H1 (cell line): ENCODE measurements at regions not wholly inside any gene's neighbourhood (a gene's known extent, or its start where the extent isn't known, plus 50 kb on each side); places are given as distances from the start of the nearest gene placed in this dataset.

ENCODE experiments used
- ASH2L ChIP-seq: fragments of 200-600, 300-600 bp; sonication (generic); IDR thresholded peaks from one replicate; pipeline ENCODE4 v1.7.1; 2017; ENCODE audit warnings: low read length
- ATF2 ChIP-seq: IDR thresholded peaks from 2 replicates; pipeline ENCODE4 v1.6.1; 2012; ENCODE audit warnings: low read length, inconsistent platforms
- CEBPB ChIP-seq: IDR thresholded peaks from 2 replicates; pipeline ENCODE4 v1.6.1; 2012; ENCODE audit warnings: low read depth, low read length
- FOSL1 ChIP-seq: IDR thresholded peaks from 2 replicates; pipeline ENCODE4 v1.6.1; 2011; ENCODE audit warnings: mild to moderate bottlenecking, low read depth, low read length, moderate library complexity; ENCODE audit not compliant: insufficient read depth
- HDAC6 ChIP-seq: IDR thresholded peaks from one replicate; pipeline ENCODE4 v1.7.1; 2012; ENCODE audit warnings: low read depth, mild to moderate bottlenecking, inconsistent platforms, low read length, moderate library complexity
- JUN ChIP-seq: IDR thresholded peaks from 2 replicates; pipeline ENCODE4 v1.6.1; 2011; ENCODE audit warnings: low read depth, mild to moderate bottlenecking, improper control_type of control experiment, low read length
- POLR2A ChIP-seq, 2 experiments: IDR thresholded peaks; 1 replicate in 1 of 2; 2 replicates in 1 of 2; pipeline ENCODE4 v1.6.1; 2011; ENCODE audit warnings: low read depth in 2 of 2, low read length in 2 of 2, mild to moderate bottlenecking in 2 of 2; ENCODE audit errors: control extremely low read depth in 1 of 2
- POLR2AphosphoS5 ChIP-seq: IDR thresholded peaks from 2 replicates; pipeline ENCODE4 v1.6.1; 2011; ENCODE audit warnings: low read depth, low read length
- RAD21 ChIP-seq, 2 experiments: IDR thresholded peaks in 1 of 2; conservative IDR thresholded peaks in 1 of 2; 2 replicates each; pipeline ENCODE4 v1.6.1; 2011; ENCODE audit warnings: low read depth in 2 of 2, low read length in 2 of 2, improper control_type of control experiment in 1 of 2, inconsistent platforms in 1 of 2, mild to moderate bottlenecking in 1 of 2, moderate library complexity in 1 of 2
- RNF2 ChIP-seq: fragments of 200-900, 300-1000 bp; sonication (generic); IDR thresholded peaks from 2 replicates; pipeline ENCODE4 v1.7.1; 2016; ENCODE audit warnings: borderline replicate concordance, low read depth, mild to moderate bottlenecking, antibody characterized with exemption, low read length; ENCODE audit not compliant: poor library complexity, severe bottlenecking; ENCODE audit errors: missing control alignments
- SP2 ChIP-seq: IDR thresholded peaks from 2 replicates; pipeline ENCODE4 v1.6.1; 2012; ENCODE audit warnings: mild to moderate bottlenecking, low read length, inconsistent platforms
- TF ChIP-seq, protein P1 (sequence below), 3 experiments: IDR thresholded peaks; 1 replicate in 2 of 3; 2 replicates in 1 of 3; pipeline versions ENCODE4 v1.5.1 to v1.6.1; 2011; ENCODE audit warnings: low read length in 3 of 3, mild to moderate bottlenecking in 3 of 3, inconsistent platforms in 2 of 3, low read depth in 1 of 3, moderate library complexity in 1 of 3; ENCODE audit not compliant: insufficient read depth in 1 of 3; ENCODE audit errors: control extremely low read depth in 1 of 3
- TF ChIP-seq, protein P2 (sequence below): IDR thresholded peaks from 2 replicates; pipeline ENCODE4 v1.6.1; 2011; ENCODE audit warnings: low read length, improper control_type of control experiment

DNA sequence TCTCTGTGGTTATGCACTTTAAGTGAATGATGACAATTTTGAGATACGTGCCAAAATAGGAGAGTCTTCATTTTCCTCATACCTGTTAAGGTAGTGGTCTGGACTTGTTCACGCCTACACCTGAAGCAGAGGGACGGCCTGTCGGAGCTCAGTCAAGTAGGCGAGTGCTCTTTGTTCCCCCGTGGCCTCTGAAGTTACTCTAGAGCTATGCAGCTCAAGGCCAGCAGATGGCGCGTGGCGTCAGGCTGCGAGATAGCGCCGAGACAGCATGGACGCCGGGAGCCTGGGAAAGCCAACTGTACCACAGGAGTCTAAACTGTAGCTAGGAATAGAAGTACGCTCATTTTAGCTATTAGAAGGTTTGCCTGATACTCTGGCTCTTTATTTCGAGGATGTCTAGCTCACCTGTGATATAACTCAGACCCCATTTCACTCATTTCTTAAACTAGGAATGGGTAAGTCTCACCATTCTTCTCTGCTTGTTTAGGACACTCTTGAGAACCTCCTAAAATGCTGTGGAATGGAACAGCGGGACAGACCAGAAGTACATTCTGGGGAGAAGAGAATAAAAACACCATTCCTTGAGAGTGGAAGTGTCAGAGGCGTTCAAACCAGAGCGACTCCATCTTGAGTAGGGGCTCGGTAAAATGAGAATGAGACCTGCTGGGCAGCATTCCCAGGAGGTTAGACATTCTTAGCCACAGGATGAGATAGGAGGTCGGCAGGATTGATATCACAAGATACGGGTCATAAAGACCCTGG lies 267.4 kb upstream of the HMGA2 start:
- TF ChIP-seq, protein P1, sequence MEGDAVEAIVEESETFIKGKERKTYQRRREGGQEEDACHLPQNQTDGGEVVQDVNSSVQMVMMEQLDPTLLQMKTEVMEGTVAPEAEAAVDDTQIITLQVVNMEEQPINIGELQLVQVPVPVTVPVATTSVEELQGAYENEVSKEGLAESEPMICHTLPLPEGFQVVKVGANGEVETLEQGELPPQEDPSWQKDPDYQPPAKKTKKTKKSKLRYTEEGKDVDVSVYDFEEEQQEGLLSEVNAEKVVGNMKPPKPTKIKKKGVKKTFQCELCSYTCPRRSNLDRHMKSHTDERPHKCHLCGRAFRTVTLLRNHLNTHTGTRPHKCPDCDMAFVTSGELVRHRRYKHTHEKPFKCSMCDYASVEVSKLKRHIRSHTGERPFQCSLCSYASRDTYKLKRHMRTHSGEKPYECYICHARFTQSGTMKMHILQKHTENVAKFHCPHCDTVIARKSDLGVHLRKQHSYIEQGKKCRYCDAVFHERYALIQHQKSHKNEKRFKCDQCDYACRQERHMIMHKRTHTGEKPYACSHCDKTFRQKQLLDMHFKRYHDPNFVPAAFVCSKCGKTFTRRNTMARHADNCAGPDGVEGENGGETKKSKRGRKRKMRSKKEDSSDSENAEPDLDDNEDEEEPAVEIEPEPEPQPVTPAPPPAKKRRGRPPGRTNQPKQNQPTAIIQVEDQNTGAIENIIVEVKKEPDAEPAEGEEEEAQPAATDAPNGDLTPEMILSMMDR (IDR thresholded peaks at IDR 0.05; ENCODE audit: control extremely low read depth in 1 of 3, insufficient read depth in 1 of 3, low read depth in 1 of 3, low read length in 3 of 3), result peak; percentile 91 to 92 (median 92)
- TF ChIP-seq FOSL1, result no peak
- TF ChIP-seq, protein P2, sequence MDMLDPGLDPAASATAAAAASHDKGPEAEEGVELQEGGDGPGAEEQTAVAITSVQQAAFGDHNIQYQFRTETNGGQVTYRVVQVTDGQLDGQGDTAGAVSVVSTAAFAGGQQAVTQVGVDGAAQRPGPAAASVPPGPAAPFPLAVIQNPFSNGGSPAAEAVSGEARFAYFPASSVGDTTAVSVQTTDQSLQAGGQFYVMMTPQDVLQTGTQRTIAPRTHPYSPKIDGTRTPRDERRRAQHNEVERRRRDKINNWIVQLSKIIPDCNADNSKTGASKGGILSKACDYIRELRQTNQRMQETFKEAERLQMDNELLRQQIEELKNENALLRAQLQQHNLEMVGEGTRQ, result no peak
- no peak for TF ChIP-seq POLR2AphosphoS5
- no peak for TF ChIP-seq HDAC6
- no peak for TF ChIP-seq ASH2L
- TF ChIP-seq POLR2A (IDR thresholded peaks at IDR 0.05; ENCODE audit: control extremely low read depth in 1 of 2, low read depth in 2 of 2, low read length in 2 of 2), result no peak
- no peak for TF ChIP-seq ATF2
- no peak for TF ChIP-seq JUN
- no peak for TF ChIP-seq RNF2
- TF ChIP-seq SP2, result no peak
- TF ChIP-seq CEBPB, result no peak
- TF ChIP-seq RAD21 (IDR thresholded peaks at IDR 0.05 in 1 of 2, conservative IDR thresholded peaks at IDR 0.05 in 1 of 2; ENCODE audit: low read depth in 2 of 2, low read length in 2 of 2), result peak; percentile 94 to 96
